ENCODE measurements at regions not wholly inside any gene's neighbourhood (a gene's known extent, or its start where the extent isn't known, plus 50 kb on each side); places are given as distances from the start of the nearest gene placed in this dataset.
A peak's percentile ranks its signal among the peaks of the same experiment; 100 is the strongest.
"Not testable (repeated sequence)": the region's sequence is repeated elsewhere in the genome, so short reads cannot be mapped to it uniquely, and the experiment has no call there.

GRCh38 chr1:29801561-29801973, 565.2 kb downstream of the PTPRU start:
- peak; percentile 10 for DNase-seq

- DNase-seq: no peak
Measured at GRCh38 chr1:29801003-29801402, 564.7 kb downstream of the PTPRU start.

DNA sequence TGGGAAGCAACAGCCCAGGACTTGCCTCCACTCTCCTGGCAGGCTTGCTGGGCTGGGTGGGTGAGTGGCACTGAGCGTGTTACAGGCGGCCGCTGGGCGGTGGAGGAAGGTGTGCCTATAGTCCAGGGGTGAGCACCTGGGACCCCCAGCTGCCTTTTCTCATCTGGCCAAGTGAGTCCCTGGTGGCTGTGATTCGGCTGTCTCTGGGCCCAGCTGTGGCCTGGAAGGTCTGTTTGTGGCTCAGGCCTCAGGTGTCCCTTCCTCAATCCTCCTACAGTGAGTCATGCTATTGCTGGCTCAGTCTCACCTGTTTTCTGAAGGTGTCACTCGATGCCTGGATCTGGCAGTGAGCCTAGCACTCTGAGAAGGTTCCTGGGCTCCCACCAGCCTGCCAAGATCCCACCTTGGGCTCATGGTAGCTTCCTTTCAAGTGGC, 564.2 kb downstream of the PTPRU start:
- DNase-seq: no peak

GRCh38 chr1:29800120-29800519, 563.8 kb downstream of the PTPRU start:
- DNase-seq: no peak

GRCh38 chr1:29798699-29799566, 562.6 kb downstream of the PTPRU start:
- DNase-seq: no peak

GRCh38 chr1:29797125-29797524, 560.8 kb downstream of the PTPRU start:
- DNase-seq: not testable (repeated sequence)

- not testable (repeated sequence) for DNase-seq
Measured at GRCh38 chr1:29795965-29796364, 559.6 kb downstream of the PTPRU start.

DNA sequence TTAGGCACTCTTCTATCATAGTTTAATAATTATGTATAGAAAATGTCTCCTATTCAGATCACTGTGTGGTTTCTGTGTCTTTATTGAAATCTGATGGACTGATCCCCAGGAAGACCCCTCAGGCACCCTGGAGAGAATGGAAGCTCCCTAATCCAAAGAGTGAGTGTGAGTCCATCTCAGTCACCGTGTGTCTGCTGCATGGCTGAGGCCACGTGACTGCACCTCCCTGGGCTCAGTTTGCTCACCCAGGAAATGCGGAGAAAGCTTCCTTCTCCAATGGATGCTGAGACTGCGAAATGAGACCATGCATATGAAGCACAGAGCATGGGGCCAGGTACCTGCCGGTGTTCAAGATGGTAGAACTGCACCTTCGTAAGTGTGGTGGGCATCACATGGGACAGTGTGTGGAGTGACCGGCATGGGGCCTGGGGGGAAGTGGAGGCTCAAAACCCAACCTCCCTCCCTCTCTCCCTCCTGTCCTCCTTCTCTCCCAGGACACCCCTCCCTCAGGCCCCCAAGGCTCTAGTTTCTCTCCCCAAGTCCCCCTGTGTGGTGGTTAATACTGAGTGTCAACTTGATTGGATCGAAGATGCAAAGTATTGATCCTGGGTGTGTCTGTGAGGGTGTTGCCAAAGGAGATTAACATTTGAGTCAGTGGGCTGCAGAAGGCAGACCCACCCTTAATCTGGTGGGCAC, 557.5 kb downstream of the PTPRU start:
- DNase-seq: no peak

DNA sequence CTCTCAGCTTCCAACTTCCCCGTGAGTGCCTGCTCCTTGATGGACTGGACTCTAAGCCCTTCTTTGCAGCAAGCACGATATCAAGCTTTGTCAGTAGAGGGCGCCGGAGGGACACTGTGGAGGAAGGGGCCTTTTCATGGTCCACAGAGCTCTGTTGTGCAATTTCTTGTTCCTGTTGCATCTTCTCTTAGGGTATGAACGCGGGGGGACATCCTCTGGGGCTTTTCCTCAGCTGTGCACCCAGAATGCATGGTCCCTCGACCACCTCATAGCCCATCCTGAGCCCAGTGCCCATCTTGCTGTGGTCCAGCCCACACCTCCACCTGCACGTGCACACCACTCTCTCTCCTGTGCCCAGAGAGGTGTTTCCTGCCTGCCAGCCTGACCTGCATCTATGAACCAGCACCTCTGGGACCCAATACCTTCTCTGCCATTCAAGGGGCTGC, 556.8 kb downstream of the PTPRU start:
- peak; percentile 56 for DNase-seq

DNA sequence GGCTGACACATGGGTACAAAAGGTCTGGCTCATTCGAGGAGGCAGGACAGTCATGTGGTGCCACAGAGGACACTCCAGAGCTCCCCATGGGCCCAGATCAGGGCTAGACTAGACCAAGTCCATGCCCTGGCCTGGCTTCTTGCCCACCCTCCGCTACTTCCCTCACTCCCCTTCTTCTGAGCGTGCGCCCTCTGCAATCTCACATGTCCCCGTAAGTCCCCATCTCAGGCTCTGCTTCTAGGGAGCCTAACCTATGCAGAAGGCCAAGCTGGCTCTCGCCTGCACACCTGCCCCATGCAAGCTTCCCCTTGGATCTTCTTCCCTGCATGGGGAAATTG, 553.6 kb downstream of the PTPRU start:
- no peak for DNase-seq

DNA sequence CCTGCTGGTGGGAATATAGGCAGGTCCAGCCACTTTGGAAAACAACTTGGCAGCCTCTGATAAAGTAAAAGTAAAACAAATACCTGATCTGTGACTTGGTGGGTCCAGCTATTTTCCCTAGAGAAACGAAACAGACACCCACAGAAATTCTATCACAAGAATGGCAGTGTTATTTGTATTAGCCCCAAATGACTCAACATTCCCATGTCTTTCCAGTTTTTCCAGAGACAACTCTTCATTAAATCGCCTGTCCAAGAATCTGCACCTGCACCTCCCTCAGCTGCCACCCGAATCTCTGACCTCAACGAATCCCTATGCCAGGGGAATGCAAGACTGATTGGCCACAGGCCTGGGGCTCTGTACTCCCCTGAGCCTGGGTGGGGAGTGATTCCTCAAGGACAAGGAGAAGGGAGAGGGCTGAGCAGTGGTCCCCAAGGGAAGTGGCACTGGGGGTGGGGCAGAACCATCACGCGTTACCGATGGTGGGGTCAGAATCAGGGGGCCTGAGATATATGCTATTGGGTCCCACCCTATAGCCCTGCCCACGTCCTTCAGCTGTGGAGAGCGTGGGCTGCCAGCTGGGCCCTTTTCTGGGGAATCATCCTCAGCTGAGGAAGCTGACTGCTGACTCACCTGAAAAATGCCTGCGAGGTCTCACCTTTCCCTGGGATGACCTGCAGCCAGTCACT, 553.0 kb downstream of the PTPRU start:
- DNase-seq: no peak

DNA sequence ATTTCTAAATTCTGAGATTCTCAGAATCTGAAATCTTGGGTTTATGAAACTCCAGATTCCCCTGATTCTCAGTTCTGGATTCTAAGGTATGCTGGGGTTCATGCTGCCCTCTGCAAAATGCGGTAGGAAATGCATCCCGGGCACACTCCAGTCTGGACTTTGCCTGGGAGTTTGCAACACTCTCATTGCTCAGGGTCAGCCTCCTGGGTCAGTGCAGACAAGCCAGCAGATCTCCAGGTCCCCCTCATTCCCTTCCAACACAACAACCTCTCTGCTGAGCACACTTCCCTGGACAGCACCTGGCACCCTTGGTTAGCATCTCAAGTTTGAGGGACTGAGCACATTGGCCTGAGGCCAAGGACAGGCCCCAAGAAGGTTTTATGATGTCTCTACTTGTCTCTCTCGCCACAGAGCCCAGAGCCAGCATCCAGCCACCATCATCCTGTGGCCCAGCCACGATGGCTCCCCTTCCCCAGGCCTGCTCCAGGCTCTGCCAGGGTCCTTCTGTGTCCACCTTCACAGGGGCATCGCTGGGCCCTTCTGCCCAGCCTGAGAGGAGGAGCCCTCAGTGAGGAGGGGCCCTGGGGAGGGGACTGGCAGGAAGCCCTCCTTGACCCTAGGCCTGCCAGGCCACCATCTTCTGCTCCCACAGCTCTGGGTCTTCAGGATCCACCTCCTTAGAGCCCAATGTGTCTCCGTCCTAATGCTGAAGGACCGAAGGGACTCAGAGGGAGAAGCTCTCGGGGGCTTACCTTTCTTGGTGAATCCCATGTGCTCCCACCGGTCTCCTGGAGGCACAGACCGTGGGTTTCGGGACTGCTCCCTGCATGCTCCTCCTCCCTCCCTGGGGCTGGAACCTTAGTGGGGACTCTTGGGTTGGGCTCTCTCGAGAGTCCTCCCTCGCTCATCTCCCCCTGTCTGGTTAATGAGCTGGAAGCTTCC, 550.7 kb downstream of the PTPRU start:
- no peak for DNase-seq

- DNase-seq: no peak
Measured at GRCh38 chr1:29786195-29786594, 549.9 kb downstream of the PTPRU start.

DNA sequence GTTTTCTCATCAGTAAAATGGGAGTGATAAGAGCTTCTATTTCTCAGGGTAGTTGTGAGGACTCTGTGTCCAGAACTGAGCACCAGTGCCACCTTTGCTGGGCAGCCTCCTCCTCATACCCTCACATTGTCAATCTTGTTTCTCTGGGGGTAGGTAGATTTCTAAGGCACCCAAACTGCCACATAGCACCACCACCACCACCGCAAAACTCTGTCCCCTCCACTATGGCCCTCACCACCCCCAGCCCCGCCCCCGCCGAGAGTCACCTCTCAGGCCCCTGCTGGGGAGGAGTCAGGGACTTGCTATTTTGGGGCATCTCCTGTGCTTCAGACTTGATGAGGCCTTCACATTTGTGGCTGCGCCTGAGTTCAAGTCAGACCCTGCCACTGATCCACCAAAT, 549.2 kb downstream of the PTPRU start:
- no peak for DNase-seq

- DNase-seq: no peak
Measured at GRCh38 chr1:29785137-29785527, 548.8 kb downstream of the PTPRU start.

- DNase-seq: no peak
Measured at GRCh38 chr1:29784276-29785136, 548.2 kb downstream of the PTPRU start.

- no peak for DNase-seq
Measured at GRCh38 chr1:29783508-29784275, 547.4 kb downstream of the PTPRU start.

DNA sequence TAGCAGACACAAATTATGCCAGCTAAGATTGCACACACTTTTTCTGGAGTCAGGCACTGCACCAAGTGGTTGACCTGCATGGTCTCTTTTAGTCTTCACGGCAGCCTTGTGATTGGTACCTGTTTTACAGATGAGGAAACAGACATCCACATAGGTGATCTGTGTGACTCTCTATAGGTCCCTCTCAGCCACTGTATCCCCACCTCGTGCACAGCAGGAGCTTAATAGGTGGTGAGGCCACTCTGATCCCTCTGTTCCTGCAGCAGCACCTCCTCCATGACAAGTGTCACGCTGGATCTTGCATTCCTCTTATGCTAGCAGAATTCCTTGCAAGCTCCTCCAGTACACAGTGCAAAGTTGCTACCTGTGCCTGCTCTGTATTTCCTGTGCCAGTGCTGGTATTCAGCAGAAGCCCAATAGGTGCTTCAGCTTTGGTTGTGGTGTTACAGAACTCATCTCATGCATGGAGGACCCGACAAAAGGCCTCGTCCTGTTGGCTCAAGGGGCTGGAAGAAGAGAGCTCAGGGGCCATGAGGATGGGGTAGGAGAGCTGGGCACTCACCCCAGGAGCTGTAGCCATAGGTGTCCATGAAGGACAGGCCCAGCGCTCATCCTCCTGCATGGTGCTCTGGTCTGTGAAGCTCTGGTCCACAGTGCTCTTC, 546.7 kb downstream of the PTPRU start:
- no peak for DNase-seq

- no peak for DNase-seq
Measured at GRCh38 chr1:29779146-29779545, 542.8 kb downstream of the PTPRU start.

DNA sequence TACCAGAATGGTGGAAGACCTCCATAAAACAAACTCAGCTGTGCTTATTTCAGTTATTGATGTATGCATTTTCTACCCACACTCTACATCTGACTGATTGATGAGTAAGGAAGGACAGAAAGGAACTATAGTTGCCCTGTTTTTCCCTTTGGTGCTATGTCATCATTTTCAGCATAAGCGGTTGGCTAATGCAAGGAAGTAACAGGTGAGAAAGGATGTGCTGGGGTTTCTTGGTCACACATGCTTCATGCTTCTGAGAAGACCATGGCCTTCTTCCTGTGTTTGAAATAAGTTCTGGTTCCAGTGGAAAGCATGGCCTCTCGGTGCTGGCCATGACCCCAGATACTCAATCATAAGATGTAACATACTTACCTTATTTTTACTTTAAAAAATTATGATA, 541.2 kb downstream of the PTPRU start:
- DNase-seq: no peak

Data from NCI-H510A treated with DMSO at 0.1 percent for 48 hours (cell line).